Ishikawa (cell line): ENCODE measurements at regions not wholly inside any gene's neighbourhood (a gene's known extent, or its start where the extent isn't known, plus 50 kb on each side); places are given as distances from the start of the nearest gene placed in this dataset.

Experiments
- CEBPB ChIP-seq: IDR thresholded peaks from 2 replicates; pipeline ENCODE4 v1.6.1; 2012
- CREB1 ChIP-seq: IDR thresholded peaks from 2 replicates; pipeline ENCODE4 v1.6.1; 2012; ENCODE audit warnings: low read depth
- EGR1 ChIP-seq: IDR thresholded peaks from 2 replicates; pipeline ENCODE4 v1.6.1; 2012
- EP300 ChIP-seq: IDR thresholded peaks from 2 replicates; pipeline ENCODE4 v1.6.1; 2012; ENCODE audit warnings: borderline replicate concordance
- FOXM1 ChIP-seq: IDR thresholded peaks from 2 replicates; pipeline ENCODE4 v1.6.1; 2012; ENCODE audit warnings: low read depth, borderline replicate concordance
- NFIC ChIP-seq: IDR thresholded peaks from 2 replicates; pipeline ENCODE4 v1.6.1; 2012
- RAD21 ChIP-seq: IDR thresholded peaks from 2 replicates; pipeline ENCODE4 v1.6.1; 2012; ENCODE audit warnings: low read depth
- REST ChIP-seq: IDR thresholded peaks from 2 replicates; pipeline ENCODE4 v1.6.1; 2012; ENCODE audit warnings: low read depth, mild to moderate bottlenecking
- TAF1 ChIP-seq: IDR thresholded peaks from 2 replicates; pipeline ENCODE4 v1.6.1; 2012; ENCODE audit warnings: low read depth, mild to moderate bottlenecking
- TCF12 ChIP-seq: IDR thresholded peaks from 2 replicates; pipeline ENCODE4 v1.6.1; 2012; ENCODE audit warnings: low read depth
- TEAD4 ChIP-seq: IDR thresholded peaks from 2 replicates; pipeline ENCODE4 v1.6.1; 2012
- USF1 ChIP-seq: IDR thresholded peaks from 2 replicates; pipeline ENCODE4 v1.6.1; 2012
- YY1 ChIP-seq: IDR thresholded peaks from 2 replicates; pipeline ENCODE4 v1.6.1; 2012; ENCODE audit warnings: low read depth
- ZBTB7A ChIP-seq: IDR thresholded peaks from 2 replicates; pipeline ENCODE4 v1.6.1; 2012; ENCODE audit warnings: low read depth
- TF ChIP-seq, protein P1 (sequence below): IDR thresholded peaks from 2 replicates; pipeline ENCODE4 v1.6.1; 2012

DNA sequence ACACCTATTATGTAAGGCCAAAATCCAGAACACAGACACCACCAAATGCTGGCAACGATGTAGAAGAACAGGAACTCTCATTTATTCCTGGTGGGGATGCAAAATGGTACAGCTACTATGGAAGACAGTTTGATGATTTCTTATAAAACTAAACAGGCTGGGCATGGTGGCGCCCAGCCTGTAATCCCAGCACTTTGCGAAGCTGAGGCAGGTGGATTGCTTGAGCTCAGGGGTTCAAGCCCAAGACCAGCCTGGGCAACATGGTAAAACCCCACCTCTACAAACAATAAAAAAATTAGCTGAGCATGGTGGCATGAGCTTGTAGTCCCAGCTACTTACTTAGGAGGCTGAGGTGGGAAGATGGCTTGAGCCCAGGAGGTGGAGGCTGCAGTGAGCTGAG is 98.3 kb downstream of the TUBA3C start:
- TF ChIP-seq RAD21 (no peak), TEAD4 (no peak), USF1 (no peak), EGR1 (no peak), TAF1 (no peak), ZBTB7A (no peak), REST (no peak), NFIC (no peak), TCF12 (no peak), YY1 (no peak)

- TF ChIP-seq TEAD4 (no peak), EP300 (no peak), ZBTB7A (no peak), CREB1 (no peak), TAF1 (no peak), YY1 (no peak), TCF12 (no peak), CEBPB (no peak), FOXM1 (no peak), USF1 (no peak), REST (no peak), RAD21 (no peak), EGR1 (no peak)
- TF ChIP-seq, protein P1, sequence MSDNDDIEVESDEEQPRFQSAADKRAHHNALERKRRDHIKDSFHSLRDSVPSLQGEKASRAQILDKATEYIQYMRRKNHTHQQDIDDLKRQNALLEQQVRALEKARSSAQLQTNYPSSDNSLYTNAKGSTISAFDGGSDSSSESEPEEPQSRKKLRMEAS, result no peak
These were observed 106.2 kb downstream of the TUBA3C start for GRCh38 chr13:19075418-19075817.

- TF ChIP-seq FOXM1 (no peak), TAF1 (no peak), EP300 (no peak), CEBPB (no peak), TCF12 (no peak), TEAD4 (no peak), NFIC (no peak), ZBTB7A (no peak), REST (no peak), RAD21 (no peak), USF1 (no peak), CREB1 (no peak), YY1 (no peak), EGR1 (no peak)
- TF ChIP-seq, protein P1, result no peak
These were observed 107.1 kb downstream of the TUBA3C start for GRCh38 chr13:19074519-19074918.

DNA sequence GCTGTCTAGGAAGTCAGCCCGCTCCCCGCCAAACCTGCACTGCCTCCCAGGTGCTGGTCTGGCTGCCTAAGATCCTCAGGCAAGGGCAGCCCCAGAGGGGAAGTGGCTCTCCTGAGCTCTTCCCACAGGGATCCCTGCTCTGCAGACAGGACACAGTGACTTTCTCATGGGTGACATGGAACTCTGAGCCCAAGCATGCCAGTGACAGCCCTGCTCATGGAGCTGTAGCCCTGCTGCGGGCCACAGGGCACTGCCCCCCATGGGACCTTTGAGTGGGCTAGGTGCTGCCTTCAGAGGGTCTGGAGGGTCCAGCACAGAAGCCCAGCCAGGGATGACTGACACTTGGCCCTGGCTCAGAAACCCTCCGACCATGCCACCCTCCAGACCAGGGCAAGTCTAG is 109.1 kb downstream of the TUBA3C start:
- TF ChIP-seq ZBTB7A (no peak), CEBPB (no peak), NFIC (no peak), YY1 (no peak), CREB1 (no peak), FOXM1 (no peak), EP300 (no peak), RAD21 (no peak), REST (no peak), TEAD4 (no peak), USF1 (no peak)
